GM19351 (cell line): ENCODE measurements at regions not wholly inside any gene's neighbourhood (a gene's known extent, or its start where the extent isn't known, plus 50 kb on each side); places are given as distances from the start of the nearest gene placed in this dataset.
"Not testable (repeated sequence)": the region's sequence is repeated elsewhere in the genome, so short reads cannot be mapped to it uniquely, and the experiment has no call there.

ENCODE experiments used
- ATAC-seq: cut with Tn5 transposase; IDR thresholded peaks from one replicate; pipeline ENCODE4 v1.9.1; 2021; ENCODE audit warnings: mild to moderate bottlenecking, moderate library complexity; ENCODE audit not compliant: unreplicated experiment

- not testable (repeated sequence) for ATAC-seq
These were observed 125.6 kb upstream of the SALL4 start for GRCh38 chr20:51927970-51928369.

- ATAC-seq: no peak
These were observed 124.5 kb upstream of the SALL4 start for GRCh38 chr20:51926670-51927305.

GRCh38 chr20:51924509-51924908 lies 122.2 kb upstream of the SALL4 start:
- no peak for ATAC-seq

DNA sequence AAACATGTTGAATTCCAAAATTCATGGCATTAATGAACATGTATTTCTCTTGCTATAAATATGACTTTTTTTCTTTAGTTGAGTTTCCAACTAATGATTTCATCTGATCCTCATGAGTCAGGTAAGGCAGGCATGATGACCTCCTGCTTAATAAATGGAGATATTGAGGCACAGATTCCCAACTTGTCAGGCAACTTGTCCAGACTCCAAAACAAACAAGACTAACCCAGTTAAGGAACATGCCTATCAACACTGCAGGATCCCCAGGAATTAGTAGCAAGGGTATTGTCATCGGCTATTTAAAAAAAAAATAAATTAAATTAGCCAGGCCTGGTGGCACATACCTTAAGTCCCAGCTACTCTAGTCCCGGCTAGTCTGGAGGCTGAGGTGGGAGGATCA lies 121.3 kb upstream of the SALL4 start:
- ATAC-seq: no peak

GRCh38 chr20:51922812-51923211 lies 120.5 kb upstream of the SALL4 start:
- ATAC-seq: not testable (repeated sequence)

- ATAC-seq: no peak
These were observed 116.2 kb upstream of the SALL4 start for GRCh38 chr20:51918561-51918960.

- ATAC-seq: no peak
These were observed 115.7 kb upstream of the SALL4 start for GRCh38 chr20:51917886-51918535.

GRCh38 chr20:51916244-51916643 lies 113.9 kb upstream of the SALL4 start:
- no peak for ATAC-seq

GRCh38 chr20:51914758-51915157 lies 112.4 kb upstream of the SALL4 start:
- ATAC-seq: no peak

DNA sequence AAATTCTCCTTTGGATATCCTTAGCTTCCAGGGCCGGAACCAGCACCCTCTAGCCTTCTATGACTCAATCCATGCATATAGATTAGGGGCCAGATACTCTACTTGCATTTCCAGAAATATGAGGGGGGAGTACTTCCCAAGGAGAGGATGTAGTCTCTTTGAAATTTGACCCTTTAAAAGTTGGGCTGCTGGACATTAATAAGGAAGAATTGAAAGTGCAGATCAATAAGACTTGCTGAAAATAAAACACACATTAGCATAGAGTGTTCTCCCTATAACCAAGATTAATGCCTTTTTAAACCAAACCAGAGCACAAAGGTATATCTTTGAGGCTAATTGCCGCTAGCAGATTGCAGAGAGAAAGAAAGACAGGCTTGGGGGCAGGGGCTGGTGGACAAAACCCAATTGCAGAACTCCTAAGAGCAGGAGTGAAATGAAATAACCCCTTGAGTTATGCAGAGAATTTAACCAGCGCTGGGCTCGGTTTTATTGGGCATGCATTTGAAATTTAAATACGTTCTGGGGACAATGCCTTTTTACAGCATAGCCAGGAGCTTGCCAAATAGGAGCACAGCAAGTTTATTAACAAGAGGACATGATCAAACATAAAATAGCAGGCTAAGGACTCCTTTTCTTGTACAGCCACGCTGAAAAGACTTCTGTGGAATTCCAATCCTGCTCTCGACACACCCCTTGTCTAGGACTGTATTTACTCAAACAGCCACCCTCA lies 108.2 kb upstream of the SALL4 start:
- ATAC-seq: no peak

GRCh38 chr20:51906679-51907078 lies 104.4 kb upstream of the SALL4 start:
- ATAC-seq: no peak

- ATAC-seq: no peak
These were observed 103.7 kb upstream of the SALL4 start for GRCh38 chr20:51906049-51906448.

DNA sequence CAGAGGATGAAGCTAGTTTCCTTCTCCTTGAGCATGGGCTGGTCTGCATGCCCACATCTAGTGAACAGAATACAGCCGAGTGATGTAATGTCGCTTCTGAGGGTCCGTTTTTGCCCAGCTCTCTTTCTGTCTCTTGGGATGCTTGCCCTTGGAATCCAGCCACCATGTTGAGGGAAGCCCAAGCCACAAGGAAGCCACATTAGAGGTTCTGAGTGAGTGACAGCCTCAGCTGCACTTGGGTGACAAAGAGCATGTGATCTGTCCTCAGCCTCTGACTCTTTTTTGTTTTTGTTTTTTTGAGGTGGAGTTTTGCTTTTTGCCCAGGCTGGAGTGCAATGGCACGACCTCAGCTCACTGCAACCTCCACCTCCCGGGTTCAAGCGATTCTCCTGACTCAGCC lies 100.6 kb upstream of the SALL4 start:
- no peak for ATAC-seq

- ATAC-seq: no peak
These were observed 98.1 kb upstream of the SALL4 start for GRCh38 chr20:51900443-51900842.

- ATAC-seq: no peak
These were observed 97.4 kb upstream of the SALL4 start for GRCh38 chr20:51899674-51900073.

DNA sequence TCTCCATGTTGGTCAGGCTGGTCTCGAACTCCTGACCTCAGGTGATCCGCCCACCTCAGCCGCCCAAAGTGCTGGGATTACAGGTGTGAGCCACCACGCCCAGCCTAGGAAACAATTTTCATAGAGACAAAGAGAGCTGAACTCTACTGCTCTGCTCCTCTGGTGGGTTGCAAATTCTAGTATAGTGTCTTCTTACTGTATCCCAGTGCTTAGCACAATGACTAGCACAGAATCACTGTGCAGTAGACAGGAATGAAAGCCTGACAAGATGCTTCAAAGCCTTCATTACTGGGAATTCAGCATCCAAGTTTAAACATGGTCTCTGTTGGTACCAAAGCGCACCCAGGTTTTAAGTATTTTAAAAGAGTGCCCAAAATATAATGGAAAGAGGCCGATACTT lies 96.5 kb upstream of the SALL4 start:
- no peak for ATAC-seq

- no peak for ATAC-seq
These were observed 92.3 kb upstream of the SALL4 start for GRCh38 chr20:51894619-51895018.

GRCh38 chr20:51894201-51894600 lies 91.9 kb upstream of the SALL4 start:
- no peak for ATAC-seq

- no peak for ATAC-seq
These were observed 91.4 kb upstream of the SALL4 start for GRCh38 chr20:51893723-51894122.

DNA sequence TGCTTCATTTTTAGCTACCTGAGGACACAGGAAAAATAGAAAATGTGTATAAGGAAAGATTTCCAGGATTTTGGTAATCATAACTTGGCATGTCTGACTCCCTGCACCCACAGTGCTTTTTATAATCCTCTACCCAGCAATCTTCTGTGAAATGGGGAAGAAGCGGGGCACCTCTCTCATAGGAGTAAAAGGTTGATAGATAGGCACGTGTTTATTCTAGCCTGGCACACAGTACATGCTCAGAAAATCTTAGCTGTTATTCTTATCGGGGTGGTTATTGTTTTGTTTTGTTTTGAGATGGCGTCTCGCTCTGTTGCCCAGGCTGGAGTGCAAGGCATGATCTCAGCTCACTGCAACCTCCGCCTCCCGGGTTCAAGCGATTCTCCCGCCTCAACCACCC lies 87.7 kb upstream of the SALL4 start:
- no peak for ATAC-seq

DNA sequence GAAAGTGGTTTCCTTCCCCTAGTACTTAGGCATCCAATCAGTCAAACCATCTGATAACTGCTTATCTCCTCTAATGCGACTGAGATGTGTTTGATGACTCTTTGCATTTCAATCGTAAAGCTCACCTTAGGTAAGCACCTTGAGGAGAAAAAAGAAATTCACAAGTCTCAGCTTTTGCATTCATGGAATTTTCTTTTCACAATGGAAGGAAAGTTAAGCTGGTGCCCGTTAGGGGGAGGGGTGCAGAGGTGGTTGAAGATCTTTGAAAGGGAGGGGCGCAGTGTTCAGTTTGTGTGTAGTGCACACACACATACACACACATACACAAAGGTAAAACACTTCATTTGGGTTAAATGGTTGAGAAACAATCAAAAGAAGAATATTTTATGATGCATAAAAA lies 87.1 kb upstream of the SALL4 start:
- no peak for ATAC-seq

GRCh38 chr20:51888291-51888690 lies 86.0 kb upstream of the SALL4 start:
- ATAC-seq: no peak
